ENCODE measurements at regions not wholly inside any gene's neighbourhood (a gene's known extent, or its start where the extent isn't known, plus 50 kb on each side); places are given as distances from the start of the nearest gene placed in this dataset.
A peak's percentile ranks its signal among the peaks of the same experiment; 100 is the strongest.

- Histone ChIP-seq H3K9me3 (ENCODE audit: control insufficient read depth in 4 of 4, insufficient read depth in 3 of 4, low read length in 3 of 4) (no peaks in the 10 kb centered on the region), H3K4me1 (ENCODE audit: control insufficient read depth in 5 of 5, insufficient read depth in 5 of 5, low read length in 5 of 5) (no peaks in the 10 kb centered on the region), H3K9ac (ENCODE audit: insufficient read depth in 1 of 2, low read length in 2 of 2) (no peak overlapping the region), H3K36me3 (ENCODE audit: control insufficient read depth in 4 of 4, insufficient read depth in 4 of 4, low read length in 4 of 4) (no peaks in the 10 kb centered on the region), H3K27ac (ENCODE audit: low read depth in 1 of 2, low read length in 1 of 2) (no peak overlapping the region), H3K27me3 (ENCODE audit: control insufficient read depth in 3 of 3, insufficient read depth in 3 of 3, low read length in 2 of 3) (no peaks in the 10 kb centered on the region), H3K4me3 (no peak overlapping the region)
- DNase-seq = no peak
- 49 to 59% methylated on average over 2 of the region's 2 CpGs for WGBS, 2 donors
- TF ChIP-seq, protein P1, sequence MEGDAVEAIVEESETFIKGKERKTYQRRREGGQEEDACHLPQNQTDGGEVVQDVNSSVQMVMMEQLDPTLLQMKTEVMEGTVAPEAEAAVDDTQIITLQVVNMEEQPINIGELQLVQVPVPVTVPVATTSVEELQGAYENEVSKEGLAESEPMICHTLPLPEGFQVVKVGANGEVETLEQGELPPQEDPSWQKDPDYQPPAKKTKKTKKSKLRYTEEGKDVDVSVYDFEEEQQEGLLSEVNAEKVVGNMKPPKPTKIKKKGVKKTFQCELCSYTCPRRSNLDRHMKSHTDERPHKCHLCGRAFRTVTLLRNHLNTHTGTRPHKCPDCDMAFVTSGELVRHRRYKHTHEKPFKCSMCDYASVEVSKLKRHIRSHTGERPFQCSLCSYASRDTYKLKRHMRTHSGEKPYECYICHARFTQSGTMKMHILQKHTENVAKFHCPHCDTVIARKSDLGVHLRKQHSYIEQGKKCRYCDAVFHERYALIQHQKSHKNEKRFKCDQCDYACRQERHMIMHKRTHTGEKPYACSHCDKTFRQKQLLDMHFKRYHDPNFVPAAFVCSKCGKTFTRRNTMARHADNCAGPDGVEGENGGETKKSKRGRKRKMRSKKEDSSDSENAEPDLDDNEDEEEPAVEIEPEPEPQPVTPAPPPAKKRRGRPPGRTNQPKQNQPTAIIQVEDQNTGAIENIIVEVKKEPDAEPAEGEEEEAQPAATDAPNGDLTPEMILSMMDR (IDR thresholded peaks at IDR 0.05; ENCODE audit: control extremely low read depth, extremely low read depth) = no peak
- no peak for ATAC-seq (ENCODE audit: insufficient read depth, low FRiP score)
Observed at GRCh38 chr4:66071911-66072310, 401.6 kb upstream of the EPHA5 start.

DNA sequence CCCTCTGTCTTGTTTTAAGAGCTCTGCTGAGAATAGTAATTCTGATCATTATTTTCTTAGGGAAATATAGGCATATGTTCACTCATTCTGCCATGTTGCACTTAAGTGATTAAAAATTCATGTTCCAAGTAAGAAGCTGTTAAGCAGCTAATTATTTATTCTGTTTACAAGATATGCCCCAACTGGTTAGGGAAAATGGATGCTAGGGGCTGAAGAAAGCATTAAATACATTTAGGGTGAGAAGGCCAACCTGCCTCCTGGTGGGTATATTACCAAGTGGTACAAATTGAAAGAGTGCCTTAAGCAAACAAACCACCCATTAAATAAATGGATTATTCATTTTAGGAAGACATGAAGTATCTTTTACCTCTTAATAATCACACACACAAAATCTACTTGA, 392.6 kb upstream of the EPHA5 start:
- TF ChIP-seq, protein P1 (IDR thresholded peaks at IDR 0.05; ENCODE audit: control extremely low read depth, extremely low read depth) = no peak
- ATAC-seq (ENCODE audit: insufficient read depth, low FRiP score) = no peak
- H3K9ac ChIP-seq (ENCODE audit: insufficient read depth in 1 of 2, low read length in 2 of 2) = no peak overlapping the region
- H3K36me3 ChIP-seq (ENCODE audit: control insufficient read depth in 4 of 4, insufficient read depth in 4 of 4, low read length in 4 of 4) = no peaks in the 10 kb centered on the region
- H3K4me3 ChIP-seq = no peak overlapping the region
- no peak for DNase-seq
- no peak overlapping the region for H3K27ac ChIP-seq (ENCODE audit: low read depth in 1 of 2, low read length in 1 of 2)
- H3K27me3 ChIP-seq (ENCODE audit: control insufficient read depth in 3 of 3, insufficient read depth in 3 of 3, low read length in 2 of 3) = no peaks in the 10 kb centered on the region
- H3K4me1 ChIP-seq (ENCODE audit: control insufficient read depth in 5 of 5, insufficient read depth in 5 of 5, low read length in 5 of 5) = no peaks in the 10 kb centered on the region
- no peaks in the 10 kb centered on the region for H3K9me3 ChIP-seq (ENCODE audit: control insufficient read depth in 4 of 4, insufficient read depth in 3 of 4, low read length in 3 of 4)

DNA sequence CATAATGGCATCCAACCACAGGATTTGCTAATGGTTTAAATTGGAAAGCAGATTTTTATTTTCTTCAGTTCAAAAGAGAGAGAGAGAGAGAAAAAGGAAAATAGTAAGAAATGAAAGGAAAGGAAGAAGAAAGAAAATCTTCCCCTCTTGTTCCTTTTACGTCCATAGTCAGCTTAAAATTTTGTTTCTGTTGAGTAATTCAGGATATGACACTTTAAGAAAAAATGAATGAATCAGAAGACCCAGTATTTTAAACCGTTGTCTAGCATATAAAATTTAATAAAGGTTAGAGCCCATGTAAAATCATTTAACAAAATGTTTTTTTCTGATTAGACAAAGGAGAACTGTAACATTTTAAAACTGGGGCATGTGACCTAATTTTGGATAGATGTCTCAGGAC, 391.8 kb upstream of the EPHA5 start:
- H3K36me3 ChIP-seq (ENCODE audit: control insufficient read depth in 4 of 4, insufficient read depth in 4 of 4, low read length in 4 of 4) = no peaks in the 10 kb centered on the region
- TF ChIP-seq, protein P1 (IDR thresholded peaks at IDR 0.05; ENCODE audit: control extremely low read depth, extremely low read depth) = no peak
- no peaks in the 10 kb centered on the region for H3K27me3 ChIP-seq (ENCODE audit: control insufficient read depth in 3 of 3, insufficient read depth in 3 of 3, low read length in 2 of 3)
- H3K4me3 ChIP-seq = no peak overlapping the region
- ATAC-seq (ENCODE audit: insufficient read depth, low FRiP score) (no peak), DNase-seq (no peak)
- no peaks in the 10 kb centered on the region for H3K4me1 ChIP-seq (ENCODE audit: control insufficient read depth in 5 of 5, insufficient read depth in 5 of 5, low read length in 5 of 5)
- no peaks in the 10 kb centered on the region for H3K9me3 ChIP-seq (ENCODE audit: control insufficient read depth in 4 of 4, insufficient read depth in 3 of 4, low read length in 3 of 4)
- no peak overlapping the region for H3K27ac ChIP-seq (ENCODE audit: low read depth in 1 of 2, low read length in 1 of 2)
- 74 to 76% methylated on average over 2 of the region's 2 CpGs for WGBS, 2 donors
- H3K9ac ChIP-seq (ENCODE audit: insufficient read depth in 1 of 2, low read length in 2 of 2) = no peak overlapping the region

GRCh38 chr4:66059556-66059955, 389.3 kb upstream of the EPHA5 start:
- 69 to 88% methylated on average over 2 of the region's 2 CpGs for WGBS, 2 donors

More at GRCh38 chr4:66059556-66059955, 389.3 kb upstream of the EPHA5 start:
- Histone ChIP-seq H3K27ac (ENCODE audit: low read depth in 1 of 2, low read length in 1 of 2) (no peak overlapping the region), H3K9ac (ENCODE audit: insufficient read depth in 1 of 2, low read length in 2 of 2) (no peak overlapping the region), H3K36me3 (ENCODE audit: control insufficient read depth in 4 of 4, insufficient read depth in 4 of 4, low read length in 4 of 4) (no peaks in the 10 kb centered on the region), H3K4me1 (ENCODE audit: control insufficient read depth in 5 of 5, insufficient read depth in 5 of 5, low read length in 5 of 5) (no peaks in the 10 kb centered on the region), H3K4me3 (no peak overlapping the region), H3K27me3 (ENCODE audit: control insufficient read depth in 3 of 3, insufficient read depth in 3 of 3, low read length in 2 of 3) (no peaks in the 10 kb centered on the region), H3K9me3 (ENCODE audit: control insufficient read depth in 4 of 4, insufficient read depth in 3 of 4, low read length in 3 of 4) (no peaks in the 10 kb centered on the region)
- peak in 1 of 3 donors; percentile 0 for DNase-seq
- ATAC-seq (ENCODE audit: insufficient read depth, low FRiP score) = no peak
- TF ChIP-seq, protein P1 (IDR thresholded peaks at IDR 0.05; ENCODE audit: control extremely low read depth, extremely low read depth) = no peak

All from lung (tissue), 11 donors.